ENCODE measurements at regions not wholly inside any gene's neighbourhood (a gene's known extent, or its start where the extent isn't known, plus 50 kb on each side); places are given as distances from the start of the nearest gene placed in this dataset.
"Not testable (repeated sequence)": the region's sequence is repeated elsewhere in the genome, so short reads cannot be mapped to it uniquely, and the experiment has no call there.

DNA sequence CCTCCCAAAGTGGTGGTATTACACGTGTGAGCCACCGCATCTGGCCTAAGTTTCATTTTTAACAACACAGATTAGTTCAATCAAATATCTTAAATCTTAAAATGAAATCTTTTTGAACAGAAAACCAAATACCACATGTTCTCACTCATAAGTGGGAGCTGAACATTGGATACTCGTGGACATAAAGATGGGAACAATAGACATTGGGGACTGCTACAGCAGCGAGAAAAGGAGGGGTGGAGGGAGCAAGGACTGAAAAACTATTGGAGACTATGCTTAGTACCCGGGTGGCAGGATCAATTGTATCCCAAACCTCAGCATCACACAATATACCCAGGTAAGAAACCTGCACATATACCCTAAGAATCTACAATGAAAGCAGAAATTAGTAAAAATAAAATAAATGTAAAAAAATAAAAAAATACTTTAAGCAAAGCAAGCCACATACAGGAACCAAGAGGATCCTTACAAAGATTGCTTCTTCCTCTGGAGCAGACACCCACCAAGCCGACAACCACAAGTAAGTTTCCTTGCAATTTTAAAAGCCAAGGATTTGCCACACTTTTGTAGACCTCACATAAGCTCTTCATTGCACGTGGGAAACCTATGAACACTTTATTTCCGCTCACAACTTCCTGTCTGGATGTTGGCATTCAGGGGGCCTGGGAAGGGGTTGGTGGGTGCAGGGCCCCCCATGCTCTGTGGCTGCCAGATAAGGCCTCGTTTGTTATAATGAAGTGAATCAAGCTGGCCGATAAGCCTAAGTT, 147.9 kb downstream of the MYCN start:
- DNase-seq (ENCODE audit: low read depth): no peak

DNA sequence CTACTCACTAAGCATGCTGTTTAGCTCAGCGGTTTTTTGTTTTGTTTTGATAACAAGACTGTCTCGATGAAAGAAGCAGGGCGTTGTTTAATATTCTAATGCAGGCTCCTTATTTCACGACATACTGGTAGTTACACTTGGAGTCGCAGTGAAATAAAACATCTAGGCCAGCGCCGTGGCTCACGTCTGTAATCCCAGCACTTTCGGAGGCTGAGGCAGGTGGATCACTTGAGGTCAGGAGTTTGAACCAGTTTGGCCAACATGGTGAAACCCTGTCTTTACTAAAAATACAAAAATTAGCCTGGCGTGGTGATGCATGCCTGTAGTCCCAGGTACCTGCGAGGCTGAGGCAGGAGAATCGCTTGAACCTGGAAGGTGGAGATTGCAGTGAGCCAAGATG, 145.8 kb downstream of the MYCN start:
- not testable (repeated sequence) for DNase-seq (ENCODE audit: low read depth)

GRCh38 chr2:16085073-16085472, 144.7 kb downstream of the MYCN start:
- no peak for DNase-seq (ENCODE audit: low read depth)

DNA sequence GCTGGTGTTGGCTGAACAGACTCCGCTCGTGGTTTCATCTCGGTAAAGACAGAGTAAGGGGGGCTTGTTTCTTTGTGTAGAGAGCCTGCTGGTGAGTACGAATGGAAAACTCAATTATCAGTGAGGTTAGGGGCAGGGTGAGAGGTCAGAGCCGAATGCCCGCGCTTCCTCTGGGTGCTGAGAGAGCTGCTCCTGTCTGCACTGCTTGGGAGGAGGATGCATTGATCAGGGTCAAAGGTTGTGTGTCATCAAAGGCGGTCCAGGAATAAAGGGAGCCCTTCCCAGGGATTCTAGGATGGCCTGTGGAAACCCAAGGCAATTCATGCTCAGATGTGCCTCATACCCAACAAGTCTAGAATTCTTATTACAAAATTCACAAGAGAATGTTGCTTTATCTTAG, 143.9 kb downstream of the MYCN start:
- no peak for DNase-seq (ENCODE audit: low read depth)

GRCh38 chr2:16082276-16082675, 141.9 kb downstream of the MYCN start:
- DNase-seq (ENCODE audit: low read depth): no peak

DNA sequence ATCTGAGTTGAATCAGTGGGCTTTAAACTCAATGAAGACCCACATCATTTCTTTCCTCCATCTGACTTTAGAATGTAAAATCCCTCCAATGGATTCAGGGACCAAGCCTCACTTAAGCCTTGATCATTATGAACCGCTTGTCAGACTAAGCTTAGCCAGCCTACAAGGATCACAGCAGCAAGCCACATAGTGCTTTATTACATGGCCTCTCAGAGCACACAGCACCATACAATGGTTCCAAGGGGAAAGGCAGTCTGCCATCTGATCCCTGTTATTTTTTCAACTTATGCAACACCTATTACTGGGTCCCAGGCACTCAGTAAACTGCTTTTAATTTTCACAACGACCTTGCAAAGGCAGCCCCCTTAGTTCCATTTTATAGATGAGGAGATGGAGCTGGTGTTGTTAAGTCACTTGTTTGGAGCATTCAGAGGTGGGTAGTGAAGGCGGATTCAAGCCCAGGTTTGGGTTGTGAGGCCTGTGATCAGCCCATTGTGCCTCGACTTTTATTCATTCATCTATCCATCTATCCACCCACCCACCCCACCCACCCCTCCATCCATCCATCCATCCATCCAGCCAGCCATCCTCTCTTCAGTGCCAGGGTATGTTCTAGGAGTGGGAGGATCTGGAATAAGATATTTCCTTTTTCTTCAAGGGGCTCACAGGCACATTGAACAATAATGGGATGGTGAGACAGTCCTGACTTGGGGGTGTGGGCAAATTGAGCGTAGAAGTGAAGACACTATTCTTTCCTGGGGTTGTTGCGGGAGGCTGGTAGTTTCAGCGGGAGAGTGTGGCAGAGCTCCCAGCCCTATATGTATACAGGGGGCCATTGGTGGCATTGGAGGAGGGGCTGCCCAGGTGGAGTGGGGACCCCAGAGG, 141.2 kb downstream of the MYCN start:
- DNase-seq (ENCODE audit: low read depth): no peak

DNA sequence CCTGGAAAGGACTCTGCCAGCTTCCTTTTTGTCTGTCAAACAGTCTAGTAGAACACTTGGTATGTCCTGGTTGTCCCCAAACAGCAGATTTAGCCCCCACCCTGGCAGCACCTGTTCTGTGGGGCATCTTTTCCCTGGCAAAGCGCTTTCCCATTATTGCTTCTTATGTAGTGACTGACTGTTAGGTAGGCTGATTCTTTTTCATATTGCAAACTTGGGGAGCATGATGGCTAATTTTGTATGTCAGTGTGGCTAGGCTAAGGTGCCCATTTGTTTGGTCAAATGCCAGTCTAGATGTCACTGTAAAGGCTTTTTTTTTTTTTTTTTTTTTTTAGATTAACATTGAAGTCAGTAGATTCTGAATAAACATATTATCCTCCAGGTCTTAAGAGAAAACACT, 140.2 kb downstream of the MYCN start:
- DNase-seq (ENCODE audit: low read depth): no peak

- DNase-seq (ENCODE audit: low read depth): no peak
These were observed 139.7 kb downstream of the MYCN start for GRCh38 chr2:16080071-16080470.

- DNase-seq (ENCODE audit: low read depth): no peak
These were observed 139.3 kb downstream of the MYCN start for GRCh38 chr2:16079637-16080036.

GRCh38 chr2:16077601-16078000, 137.3 kb downstream of the MYCN start:
- DNase-seq (ENCODE audit: low read depth): no peak

- DNase-seq (ENCODE audit: low read depth): no peak
These were observed 136.6 kb downstream of the MYCN start for GRCh38 chr2:16076911-16077310.

DNA sequence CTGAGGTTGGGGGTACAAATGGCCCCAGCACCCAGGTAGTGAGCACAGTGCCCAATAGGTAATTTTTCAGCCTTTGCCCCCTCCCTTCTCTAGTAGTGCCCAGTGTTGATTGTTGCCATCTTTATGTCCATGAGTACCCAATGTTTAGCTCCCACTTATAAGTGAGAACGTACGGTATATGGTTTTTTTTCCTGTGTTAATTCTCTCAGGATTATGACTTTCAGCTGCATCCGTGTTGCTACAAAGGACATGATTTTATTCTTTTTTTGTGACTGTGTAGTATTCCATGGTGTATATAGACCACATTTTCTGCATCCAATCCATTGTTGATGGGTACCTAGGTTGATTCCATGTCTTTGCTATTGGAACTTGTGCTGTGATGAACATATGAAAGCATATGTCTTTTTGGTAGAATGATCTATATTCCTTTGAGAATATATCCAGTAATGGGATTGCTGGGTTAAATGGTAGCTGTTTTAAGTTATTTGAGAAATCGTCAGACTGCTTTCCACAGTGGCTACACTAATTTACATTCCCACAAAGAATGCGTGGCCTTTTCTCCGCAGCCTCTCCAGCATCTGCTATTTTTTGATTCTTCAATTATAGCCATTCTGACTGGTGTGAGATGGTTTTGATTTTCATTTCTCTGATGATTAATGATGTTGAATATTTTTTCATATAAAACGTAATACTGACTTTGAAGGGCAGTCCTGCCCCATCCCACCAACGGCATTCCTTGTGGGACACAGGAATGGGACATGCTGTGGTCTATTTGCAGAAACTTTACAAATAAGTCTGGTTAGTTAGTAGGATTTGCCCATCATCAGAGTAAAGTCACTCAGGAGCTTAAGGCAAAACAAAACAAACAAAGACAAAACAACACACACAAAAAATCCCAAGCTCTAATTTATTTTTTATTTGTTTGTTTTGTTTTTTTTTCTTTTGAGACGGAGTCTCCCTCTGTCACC, 135.0 kb downstream of the MYCN start:
- no peak for DNase-seq (ENCODE audit: low read depth)

DNA sequence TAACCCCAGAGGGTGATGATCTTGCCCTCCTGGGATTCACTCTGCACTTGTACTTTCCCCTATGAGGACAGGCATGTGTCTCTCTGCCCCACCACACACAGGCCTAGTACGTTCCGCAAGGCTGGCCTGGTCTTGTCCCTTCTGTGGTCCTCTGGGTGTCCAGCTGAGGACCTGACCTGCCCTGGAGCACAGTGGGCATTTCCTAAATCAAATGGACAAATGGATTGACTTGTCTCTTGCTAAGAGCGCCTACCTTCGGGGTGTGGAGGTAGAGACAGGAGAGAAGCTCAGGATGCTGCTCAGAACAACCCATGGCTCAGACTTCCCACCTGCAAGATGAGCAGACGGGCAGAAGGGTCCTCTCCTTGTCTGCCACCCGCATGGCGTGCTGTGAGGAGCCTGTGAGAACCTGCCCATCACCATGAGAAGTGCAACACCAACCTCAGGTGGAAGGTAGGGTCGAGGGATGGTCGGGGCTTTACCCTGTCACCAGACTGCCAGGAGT, 133.6 kb downstream of the MYCN start:
- no peak for DNase-seq (ENCODE audit: low read depth)

DNA sequence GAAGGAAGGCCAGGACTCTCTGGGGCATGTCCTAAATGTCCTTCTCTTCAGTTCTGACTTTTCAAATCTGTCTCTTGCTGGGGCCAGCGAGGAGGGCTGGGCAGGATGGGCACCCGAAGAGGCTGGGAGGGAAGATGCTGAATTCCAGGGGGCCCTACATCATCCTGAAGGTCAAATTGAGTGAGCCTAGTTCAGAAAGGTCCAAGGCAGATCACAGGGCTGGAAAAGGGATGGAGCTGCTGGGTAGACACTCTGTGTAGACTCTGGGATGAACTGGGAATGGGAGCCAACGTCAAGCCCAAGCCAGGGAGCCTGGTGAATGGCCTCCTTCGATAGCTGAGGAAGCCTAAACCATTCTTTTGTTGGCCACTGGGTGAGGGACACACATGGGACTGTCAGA, 133.1 kb downstream of the MYCN start:
- DNase-seq (ENCODE audit: low read depth): no peak

- DNase-seq (ENCODE audit: low read depth): no peak
These were observed 132.4 kb downstream of the MYCN start for GRCh38 chr2:16072638-16073290.

- no peak for DNase-seq (ENCODE audit: low read depth)
These were observed 131.7 kb downstream of the MYCN start for GRCh38 chr2:16071865-16072637.

GRCh38 chr2:16071039-16071864, 130.9 kb downstream of the MYCN start:
- no peak for DNase-seq (ENCODE audit: low read depth)

- DNase-seq (ENCODE audit: low read depth): no peak
These were observed 130.3 kb downstream of the MYCN start for GRCh38 chr2:16070648-16070971.

- no peak for DNase-seq (ENCODE audit: low read depth)
These were observed 129.7 kb downstream of the MYCN start for GRCh38 chr2:16069933-16070647.

Measured in RPMI7951 (cell line).